Naive B cell (primary cell): ENCODE measurements at regions not wholly inside any gene's neighbourhood (a gene's known extent, or its start where the extent isn't known, plus 50 kb on each side); places are given as distances from the start of the nearest gene placed in this dataset.
A peak's percentile ranks its signal among the peaks of the same experiment; 100 is the strongest.

ENCODE experiments used
- ATAC-seq, 2 donors: fragments of 150-1000 bp; cut with Tn5 transposase; 2 replicates each; pipeline ENCODE4 v1.10.0; 2021; ENCODE audit warnings: low read depth in 2 of 2, mild to moderate bottlenecking in 2 of 2, moderate library complexity in 2 of 2
- DNase-seq: peaks from one replicate; pipeline ENCODE4 v3.0.0; 2022
- H3K27ac Mint-ChIP-seq, 6 donors: one replicate each; pipeline ENCODE4 v1.8.0; 2020 to 2022; ENCODE audit warnings: mild to moderate bottlenecking in 6 of 6, mixed read lengths in 6 of 6, moderate library complexity in 5 of 6, inconsistent platforms in 2 of 6
- H3K27me3 Mint-ChIP-seq, 3 donors: one replicate each; pipeline ENCODE4 v1.8.0; 2021 to 2022; ENCODE audit warnings: mixed read lengths in 3 of 3, mild to moderate bottlenecking in 1 of 3
- H3K36me3 Mint-ChIP-seq, 2 donors: one replicate each; pipeline ENCODE4 v1.8.0; 2020 to 2022; ENCODE audit warnings: mixed read lengths in 2 of 2, inconsistent platforms in 1 of 2, mild to moderate bottlenecking in 1 of 2
- H3K4me1 Mint-ChIP-seq, 3 donors: one replicate each; pipeline ENCODE4 v1.8.0; 2020 to 2022; ENCODE audit warnings: mixed read lengths in 3 of 3, inconsistent platforms in 1 of 3, mild to moderate bottlenecking in 1 of 3, moderate library complexity in 1 of 3
- H3K4me3 Mint-ChIP-seq, 8 donors: one replicate each; pipeline ENCODE4 v1.8.0; 2020 to 2022; ENCODE audit warnings: mild to moderate bottlenecking in 8 of 8, mixed read lengths in 8 of 8, moderate library complexity in 8 of 8, inconsistent platforms in 2 of 8
- H3K9me3 Mint-ChIP-seq, 7 donors: one replicate each; pipeline ENCODE4 v1.8.0; 2020 to 2022; ENCODE audit warnings: mixed read lengths in 7 of 7, mild to moderate bottlenecking in 5 of 7, inconsistent platforms in 2 of 7, moderate library complexity in 1 of 7

- no peaks in the 10 kb centered on the region for H3K4me1 Mint-ChIP-seq
- DNase-seq: no peak
- H3K9me3 Mint-ChIP-seq: no peaks in the 10 kb centered on the region
- no peaks in the 10 kb centered on the region for H3K36me3 Mint-ChIP-seq
- H3K27me3 Mint-ChIP-seq: peaks cover 0 to 11% (median 0%) of the 10 kb centered on the region in 3 donors
- H3K4me3 Mint-ChIP-seq: no peak overlapping the region
- ATAC-seq: no peak
- H3K27ac Mint-ChIP-seq: no peak overlapping the region
Observed at GRCh38 chr12:88931598-88931997, 351.3 kb upstream of the KITLG start.

GRCh38 chr12:88925454-88925853 lies 345.2 kb upstream of the KITLG start:
- DNase-seq (no peak), ATAC-seq (no peak)
- no peak overlapping the region for H3K27ac Mint-ChIP-seq
- no peak overlapping the region for H3K4me3 Mint-ChIP-seq
- no peaks in the 10 kb centered on the region for H3K36me3 Mint-ChIP-seq
- H3K9me3 Mint-ChIP-seq: peaks cover 0 to 6% (median 0%) of the 10 kb centered on the region in 7 donors
- peaks cover 0 to 14% (median 0%) of the 10 kb centered on the region in 3 donors for H3K27me3 Mint-ChIP-seq
- no peaks in the 10 kb centered on the region for H3K4me1 Mint-ChIP-seq

- no peak for ATAC-seq
- DNase-seq: no peak
- Mint-ChIP-seq H3K4me3 (no peak overlapping the region), H3K4me1 (no peaks in the 10 kb centered on the region), H3K27me3 (peaks cover 0 to 9% (median 0%) of the 10 kb centered on the region in 3 donors), H3K9me3 (peaks cover 0 to 10% (median 2%) of the 10 kb centered on the region in 7 donors), H3K27ac (no peak overlapping the region), H3K36me3 (no peaks in the 10 kb centered on the region)
Observed at GRCh38 chr12:88924162-88924561, 343.9 kb upstream of the KITLG start.

GRCh38 chr12:88923631-88924030 lies 343.4 kb upstream of the KITLG start:
- ATAC-seq: no peak
- H3K4me3 Mint-ChIP-seq: no peak overlapping the region

GRCh38 chr12:88922816-88923215 lies 342.5 kb upstream of the KITLG start:
- H3K4me1 Mint-ChIP-seq: no peaks in the 10 kb centered on the region
- DNase-seq (no peak), ATAC-seq (no peak)
- no peak overlapping the region for H3K27ac Mint-ChIP-seq
- H3K4me3 Mint-ChIP-seq: no peak overlapping the region
- H3K27me3 Mint-ChIP-seq: peaks cover 0 to 9% (median 0%) of the 10 kb centered on the region in 3 donors
- H3K36me3 Mint-ChIP-seq: no peaks in the 10 kb centered on the region
- H3K9me3 Mint-ChIP-seq: peaks cover 0 to 16% (median 2%) of the 10 kb centered on the region in 7 donors

More at GRCh38 chr12:88923631-88924030, 343.4 kb upstream of the KITLG start:
- Mint-ChIP-seq H3K27me3 (peaks cover 0 to 9% (median 0%) of the 10 kb centered on the region in 3 donors), H3K27ac (no peak overlapping the region), H3K9me3 (peaks cover 0 to 13% (median 2%) of the 10 kb centered on the region in 7 donors), H3K36me3 (no peaks in the 10 kb centered on the region), H3K4me1 (no peaks in the 10 kb centered on the region)
- DNase-seq: no peak

GRCh38 chr12:88921890-88922532 lies 341.7 kb upstream of the KITLG start:
- Mint-ChIP-seq H3K9me3 (peaks cover 0 to 16% (median 2%) of the 10 kb centered on the region in 7 donors), H3K4me1 (no peaks in the 10 kb centered on the region), H3K4me3 (no peak overlapping the region), H3K27ac (peak overlapping the region in 1 of 6 donors; percentile 1), H3K27me3 (peaks cover 0 to 6% (median 0%) of the 10 kb centered on the region in 3 donors), H3K36me3 (no peaks in the 10 kb centered on the region)
- no peak for DNase-seq
- no peak for ATAC-seq

GRCh38 chr12:88921434-88921833 lies 341.2 kb upstream of the KITLG start:
- DNase-seq (no peak), ATAC-seq (no peak)
- Mint-ChIP-seq H3K9me3 (peaks cover 0 to 16% (median 2%) of the 10 kb centered on the region in 7 donors), H3K27me3 (peaks cover 0 to 4% (median 0%) of the 10 kb centered on the region in 3 donors), H3K4me1 (no peaks in the 10 kb centered on the region), H3K27ac (no peak overlapping the region), H3K4me3 (no peak overlapping the region), H3K36me3 (no peaks in the 10 kb centered on the region)

GRCh38 chr12:88918161-88918560 lies 337.9 kb upstream of the KITLG start:
- DNase-seq: no peak
- H3K4me3 Mint-ChIP-seq: no peak overlapping the region
- peaks cover 5 to 22% (median 15%) of the 10 kb centered on the region in 7 donors for H3K9me3 Mint-ChIP-seq
- no peak for ATAC-seq
- H3K36me3 Mint-ChIP-seq: peaks cover 0 to 6% of the 10 kb centered on the region in 2 donors
- H3K27me3 Mint-ChIP-seq: peaks cover 0 to 4% (median 0%) of the 10 kb centered on the region in 3 donors
- H3K27ac Mint-ChIP-seq: no peak overlapping the region
- H3K4me1 Mint-ChIP-seq: no peaks in the 10 kb centered on the region

GRCh38 chr12:88914967-88915366 lies 334.7 kb upstream of the KITLG start:
- Mint-ChIP-seq H3K27me3 (no peaks in the 10 kb centered on the region), H3K4me3 (no peak overlapping the region), H3K4me1 (no peaks in the 10 kb centered on the region), H3K36me3 (peaks cover 0 to 6% of the 10 kb centered on the region in 2 donors), H3K9me3 (peaks cover 4 to 44% (median 24%) of the 10 kb centered on the region in 7 donors), H3K27ac (no peak overlapping the region)
- no peak for DNase-seq
- no peak for ATAC-seq

GRCh38 chr12:88909510-88909909 lies 329.2 kb upstream of the KITLG start:
- no peak for DNase-seq

GRCh38 chr12:88908345-88908744 lies 328.1 kb upstream of the KITLG start:
- Mint-ChIP-seq H3K9me3 (peaks cover 0 to 28% (median 6%) of the 10 kb centered on the region in 7 donors), H3K36me3 (no peaks in the 10 kb centered on the region), H3K27me3 (no peaks in the 10 kb centered on the region), H3K4me3 (no peak overlapping the region), H3K27ac (no peak overlapping the region), H3K4me1 (no peaks in the 10 kb centered on the region)
- DNase-seq (no peak), ATAC-seq (no peak)

More at GRCh38 chr12:88909510-88909909, 329.2 kb upstream of the KITLG start:
- H3K36me3 Mint-ChIP-seq: peaks cover 0 to 1% of the 10 kb centered on the region in 2 donors
- no peaks in the 10 kb centered on the region for H3K4me1 Mint-ChIP-seq
- H3K27me3 Mint-ChIP-seq: no peaks in the 10 kb centered on the region
- peaks cover 4 to 38% (median 15%) of the 10 kb centered on the region in 7 donors for H3K9me3 Mint-ChIP-seq
- no peak overlapping the region for H3K4me3 Mint-ChIP-seq
- ATAC-seq: no peak
- no peak overlapping the region for H3K27ac Mint-ChIP-seq

- no peak overlapping the region for H3K27ac Mint-ChIP-seq
- no peak for DNase-seq
- peaks cover 0 to 2% (median 0%) of the 10 kb centered on the region in 3 donors for H3K27me3 Mint-ChIP-seq
- H3K4me3 Mint-ChIP-seq: no peak overlapping the region
- no peaks in the 10 kb centered on the region for H3K4me1 Mint-ChIP-seq
- peaks cover 0 to 7% (median under 1%) of the 10 kb centered on the region in 7 donors for H3K9me3 Mint-ChIP-seq
- ATAC-seq: no peak
- H3K36me3 Mint-ChIP-seq: no peaks in the 10 kb centered on the region
Observed at GRCh38 chr12:88904705-88905104, 324.4 kb upstream of the KITLG start.

- Mint-ChIP-seq H3K9me3 (peaks cover 0 to 7% (median 0%) of the 10 kb centered on the region in 7 donors), H3K4me1 (no peaks in the 10 kb centered on the region), H3K27ac (no peak overlapping the region), H3K36me3 (no peaks in the 10 kb centered on the region), H3K4me3 (no peak overlapping the region), H3K27me3 (peaks cover 0 to 3% (median 0%) of the 10 kb centered on the region in 3 donors)
- ATAC-seq (no peak), DNase-seq (no peak)
Observed at GRCh38 chr12:88903333-88903732, 323.1 kb upstream of the KITLG start.

- Mint-ChIP-seq H3K4me3 (no peak overlapping the region), H3K27me3 (peaks cover 0 to 3% (median 0%) of the 10 kb centered on the region in 3 donors), H3K4me1 (no peaks in the 10 kb centered on the region), H3K27ac (no peak overlapping the region), H3K36me3 (no peaks in the 10 kb centered on the region), H3K9me3 (peaks cover 0 to 2% (median 0%) of the 10 kb centered on the region in 7 donors)
- no peak for ATAC-seq
- no peak for DNase-seq
Observed at GRCh38 chr12:88897723-88898122, 317.5 kb upstream of the KITLG start.
